Rectal smooth muscle tissue (tissue), 1 donor: ENCODE measurements at regions not wholly inside any gene's neighbourhood (a gene's known extent, or its start where the extent isn't known, plus 50 kb on each side); places are given as distances from the start of the nearest gene placed in this dataset.
"Not testable (repeated sequence)": the region's sequence is repeated elsewhere in the genome, so short reads cannot be mapped to it uniquely, and the experiment has no call there.

Source experiments
- H3K27ac ChIP-seq: one replicate; pipeline ENCODE4 v1.7.0; 2013; ENCODE audit warnings: low read depth, low read length, inconsistent platforms
- H3K27me3 ChIP-seq: one replicate; pipeline ENCODE4 v1.7.0; 2013; ENCODE audit warnings: low read length; ENCODE audit not compliant: control insufficient read depth, insufficient read depth
- H3K36me3 ChIP-seq: one replicate; pipeline ENCODE4 v1.7.0; 2013; ENCODE audit warnings: low read length; ENCODE audit not compliant: control insufficient read depth, insufficient read depth
- H3K4me1 ChIP-seq: one replicate; pipeline ENCODE4 v1.7.0; 2013; ENCODE audit warnings: low read length; ENCODE audit not compliant: control insufficient read depth, insufficient read depth
- H3K4me3 ChIP-seq: one replicate; pipeline ENCODE4 v1.7.0; 2013; ENCODE audit warnings: low read length
- H3K9ac ChIP-seq: one replicate; pipeline ENCODE4 v1.7.0; 2013; ENCODE audit warnings: low read length

- not testable (repeated sequence) for H3K4me1 ChIP-seq, H3K9ac ChIP-seq, H3K36me3 ChIP-seq, H3K27me3 ChIP-seq, H3K4me3 ChIP-seq, H3K27ac ChIP-seq
These were observed 142.5 kb upstream of the PTPN20 start for GRCh38 chr10:46768515-46769291.

- not testable (repeated sequence) for H3K4me1 ChIP-seq, H3K36me3 ChIP-seq, H3K9ac ChIP-seq, H3K27ac ChIP-seq, H3K4me3 ChIP-seq, H3K27me3 ChIP-seq
These were observed 137.9 kb upstream of the PTPN20 start for GRCh38 chr10:46773178-46773896.

GRCh38 chr10:46773897-46774236 is 137.4 kb upstream of the PTPN20 start:
- H3K4me1 ChIP-seq, H3K4me3 ChIP-seq, H3K36me3 ChIP-seq, H3K9ac ChIP-seq, H3K27ac ChIP-seq, H3K27me3 ChIP-seq: not testable (repeated sequence)

GRCh38 chr10:46774366-46774765 is 136.9 kb upstream of the PTPN20 start:
- not testable (repeated sequence) for H3K4me1 ChIP-seq, H3K27me3 ChIP-seq, H3K9ac ChIP-seq, H3K27ac ChIP-seq, H3K4me3 ChIP-seq, H3K36me3 ChIP-seq

GRCh38 chr10:46774945-46775667 is 136.1 kb upstream of the PTPN20 start:
- not testable (repeated sequence) for H3K4me1 ChIP-seq, H3K36me3 ChIP-seq

GRCh38 chr10:46775668-46776059 is 135.6 kb upstream of the PTPN20 start:
- not testable (repeated sequence) for H3K9ac ChIP-seq, H3K27ac ChIP-seq, H3K4me1 ChIP-seq, H3K4me3 ChIP-seq, H3K27me3 ChIP-seq, H3K36me3 ChIP-seq

More at GRCh38 chr10:46774945-46775667, 136.1 kb upstream of the PTPN20 start:
- H3K9ac ChIP-seq, H3K27me3 ChIP-seq, H3K4me3 ChIP-seq, H3K27ac ChIP-seq: not testable (repeated sequence)

- not testable (repeated sequence) for H3K4me3 ChIP-seq, H3K27ac ChIP-seq, H3K36me3 ChIP-seq, H3K4me1 ChIP-seq, H3K9ac ChIP-seq, H3K27me3 ChIP-seq
These were observed 131.7 kb upstream of the PTPN20 start for GRCh38 chr10:46779571-46779970.

GRCh38 chr10:46780164-46780563 is 131.1 kb upstream of the PTPN20 start:
- H3K27ac ChIP-seq, H3K4me1 ChIP-seq, H3K27me3 ChIP-seq, H3K36me3 ChIP-seq, H3K9ac ChIP-seq, H3K4me3 ChIP-seq: not testable (repeated sequence)

GRCh38 chr10:46781001-46781400 is 130.2 kb upstream of the PTPN20 start:
- H3K9ac ChIP-seq, H3K4me3 ChIP-seq, H3K27me3 ChIP-seq, H3K27ac ChIP-seq, H3K4me1 ChIP-seq, H3K36me3 ChIP-seq: not testable (repeated sequence)

GRCh38 chr10:46782001-46782874 is 129.0 kb upstream of the PTPN20 start:
- H3K4me1 ChIP-seq, H3K4me3 ChIP-seq, H3K27ac ChIP-seq, H3K36me3 ChIP-seq, H3K9ac ChIP-seq, H3K27me3 ChIP-seq: not testable (repeated sequence)

GRCh38 chr10:46784665-46785064 is 126.6 kb upstream of the PTPN20 start:
- not testable (repeated sequence) for H3K4me3 ChIP-seq, H3K27ac ChIP-seq

GRCh38 chr10:46786125-46786517 is 125.1 kb upstream of the PTPN20 start:
- H3K9ac ChIP-seq, H3K4me1 ChIP-seq, H3K27me3 ChIP-seq, H3K27ac ChIP-seq, H3K36me3 ChIP-seq: not testable (repeated sequence)
- peak overlapping the region; percentile 37 for H3K4me3 ChIP-seq

More at GRCh38 chr10:46784665-46785064, 126.6 kb upstream of the PTPN20 start:
- not testable (repeated sequence) for H3K9ac ChIP-seq, H3K4me1 ChIP-seq, H3K27me3 ChIP-seq, H3K36me3 ChIP-seq
